ENCODE measurements at regions not wholly inside any gene's neighbourhood (a gene's known extent, or its start where the extent isn't known, plus 50 kb on each side); places are given as distances from the start of the nearest gene placed in this dataset.

GRCh38 chr7:126166645-126167044 lies 1086.1 kb downstream of the GRM8 start:
- H3K27ac ChIP-seq: no peak overlapping the region
- intact Hi-C loops (cut with DNase I; ENCODE audit: low total_unique reads): no loop called here
- no peak overlapping the region for H3K4me3 ChIP-seq
- H3K9me3 ChIP-seq: no peaks in the 10 kb centered on the region
- DNase-seq: no peak
- H3K36me3 ChIP-seq: no peaks in the 10 kb centered on the region
- in situ Hi-C loops (cut with MboI; ENCODE audit: low sequenced_read_pairs in 4 of 4): no loop called here
- ATAC-seq: no peak
- TF ChIP-seq POLR2A (IDR thresholded peaks at IDR 0.05) (no peak), CTCF (IDR thresholded peaks at IDR 0.05 in 4 of 5, conservative IDR thresholded peaks at IDR 0.05 in 1 of 5) (no peak)
- no peaks in the 10 kb centered on the region for H3K27me3 ChIP-seq
- no peaks in the 10 kb centered on the region for H3K4me1 ChIP-seq

GRCh38 chr7:126163647-126164046 lies 1089.1 kb downstream of the GRM8 start:
- in situ Hi-C loops (cut with MboI; ENCODE audit: low sequenced_read_pairs in 4 of 4) (no loop called here), intact Hi-C loops (cut with DNase I; ENCODE audit: low total_unique reads) (no loop called here)
- Histone ChIP-seq H3K4me3 (no peak overlapping the region), H3K27me3 (no peaks in the 10 kb centered on the region), H3K9me3 (no peaks in the 10 kb centered on the region), H3K36me3 (no peaks in the 10 kb centered on the region), H3K4me1 (no peaks in the 10 kb centered on the region), H3K27ac (no peak overlapping the region)
- no peak for TF ChIP-seq POLR2A (IDR thresholded peaks at IDR 0.05)
- no peak for TF ChIP-seq CTCF (IDR thresholded peaks at IDR 0.05 in 4 of 5, conservative IDR thresholded peaks at IDR 0.05 in 1 of 5)
- DNase-seq: no peak
- no peak for ATAC-seq

GRCh38 chr7:126157391-126157790 lies 1095.3 kb downstream of the GRM8 start:
- no peak overlapping the region for H3K27ac ChIP-seq
- no peaks in the 10 kb centered on the region for H3K27me3 ChIP-seq
- H3K4me3 ChIP-seq: no peak overlapping the region
- no peaks in the 10 kb centered on the region for H3K9me3 ChIP-seq
- H3K36me3 ChIP-seq: no peaks in the 10 kb centered on the region
- no peak for TF ChIP-seq POLR2A (IDR thresholded peaks at IDR 0.05)
- no peak for TF ChIP-seq CTCF (IDR thresholded peaks at IDR 0.05 in 4 of 5, conservative IDR thresholded peaks at IDR 0.05 in 1 of 5)
- DNase-seq (no peak), ATAC-seq (no peak)
- in situ Hi-C loops (cut with MboI; ENCODE audit: low sequenced_read_pairs in 4 of 4) (no loop called here), intact Hi-C loops (cut with DNase I; ENCODE audit: low total_unique reads) (no loop called here)
- H3K4me1 ChIP-seq: no peaks in the 10 kb centered on the region

- no peak for ATAC-seq
- in situ Hi-C loops (cut with MboI; ENCODE audit: low sequenced_read_pairs in 4 of 4): no loop called here
- Histone ChIP-seq H3K36me3 (no peaks in the 10 kb centered on the region), H3K4me1 (no peaks in the 10 kb centered on the region), H3K27me3 (no peaks in the 10 kb centered on the region), H3K27ac (no peak overlapping the region), H3K9me3 (no peaks in the 10 kb centered on the region), H3K4me3 (no peak overlapping the region)
- intact Hi-C loops (cut with DNase I; ENCODE audit: low total_unique reads): no loop called here
- no peak for TF ChIP-seq POLR2A (IDR thresholded peaks at IDR 0.05)
- TF ChIP-seq CTCF (IDR thresholded peaks at IDR 0.05 in 4 of 5, conservative IDR thresholded peaks at IDR 0.05 in 1 of 5): no peak
- no peak for DNase-seq
Observed at GRCh38 chr7:126150278-126150958, 1102.3 kb downstream of the GRM8 start.

Data from gastrocnemius medialis (tissue), 4 donors.